Small intestine (tissue), 7 donors: ENCODE measurements at regions not wholly inside any gene's neighbourhood (a gene's known extent, or its start where the extent isn't known, plus 50 kb on each side); places are given as distances from the start of the nearest gene placed in this dataset.
A peak's percentile ranks its signal among the peaks of the same experiment; 100 is the strongest.

Experiments used
- DNase-seq, 2 donors: peaks; one replicate each; pipeline versions ENCODE4 v3.0.0 to v3.0.0-alpha.2; 2013
- FAIRE-seq: peaks from 2 replicates; lab custom pipeline; 2012; peaks lifted over from hg19 to GRCh38; lab: Jason Lieb, UNC
- H3K27ac ChIP-seq, 3 donors: one replicate each; pipeline ENCODE4 v1.5.1; 2013; ENCODE audit warnings: low read length in 2 of 3, mild to moderate bottlenecking in 2 of 3, control low read depth in 1 of 3, inconsistent platforms in 1 of 3, low read depth in 1 of 3, moderate library complexity in 1 of 3
- H3K27me3 ChIP-seq, 3 donors: one replicate each; pipeline ENCODE4 v1.6.1; 2013; ENCODE audit warnings: low read length in 3 of 3, inconsistent platforms in 1 of 3; ENCODE audit not compliant: control insufficient read depth in 3 of 3, insufficient read depth in 3 of 3
- H3K36me3 ChIP-seq, 3 donors: one replicate each; pipeline ENCODE4 v1.6.1; 2013; ENCODE audit warnings: low read length in 3 of 3, inconsistent platforms in 1 of 3, low read depth in 1 of 3, mild to moderate bottlenecking in 1 of 3, moderate library complexity in 1 of 3; ENCODE audit not compliant: control insufficient read depth in 3 of 3, insufficient read depth in 2 of 3
- H3K4me1 ChIP-seq, 3 donors: one replicate each; pipeline ENCODE4 v1.6.1; 2013; ENCODE audit warnings: low read length in 2 of 3, inconsistent platforms in 1 of 3, low read depth in 1 of 3, mild to moderate bottlenecking in 1 of 3, moderate library complexity in 1 of 3; ENCODE audit not compliant: control insufficient read depth in 3 of 3, insufficient read depth in 2 of 3
- H3K4me3 ChIP-seq, 3 donors: one replicate each; pipeline ENCODE4 v1.5.1; 2013; ENCODE audit warnings: low read length in 3 of 3, control low read depth in 1 of 3, inconsistent platforms in 1 of 3, low read depth in 1 of 3, mild to moderate bottlenecking in 1 of 3, moderate library complexity in 1 of 3
- H3K9me3 ChIP-seq, 2 donors: one replicate each; pipeline ENCODE4 v1.6.1; 2013; ENCODE audit warnings: low read depth in 1 of 2, low read length in 1 of 2; ENCODE audit not compliant: control insufficient read depth in 2 of 2, insufficient read depth in 1 of 2
- WGBS, 3 donors: extraction: QIAGEN DNeasy Blood & Tissue Kit; methylation state at CpG; one replicate each; pipeline ENCODE4 v1.1.7; 2013; 5-methylcytosine and 5-hydroxymethylcytosine counted together
- donor health status: healthy with polysubstance abuse.
- donor health status: control.
- donor health status: control.
- donor health status: Bipolar disorder and iron deficiency.
- donor health status: healthy.

DNA sequence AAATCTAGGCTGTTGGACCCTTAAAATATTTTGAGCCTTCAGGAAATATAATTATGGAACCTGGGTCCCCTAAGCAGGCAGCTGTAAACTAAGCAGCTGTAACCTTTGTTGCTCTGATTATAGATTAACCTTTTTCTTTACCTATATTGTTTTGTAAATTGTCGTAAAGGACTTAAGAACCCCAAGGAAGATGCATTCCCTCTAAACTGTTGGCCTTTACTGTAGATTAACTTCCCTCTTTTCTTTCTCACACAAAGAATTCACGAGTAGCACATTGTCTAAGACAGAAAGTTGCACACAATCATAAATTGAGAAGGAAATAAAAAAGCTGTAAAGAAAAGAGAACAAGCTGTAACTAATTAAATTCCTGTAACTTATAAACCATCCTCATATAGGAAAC is 877.3 kb downstream of the ROBO2 start:
- no peaks in the 10 kb centered on the region for H3K4me1 ChIP-seq
- no peaks in the 10 kb centered on the region for H3K36me3 ChIP-seq
- peaks cover 0 to 13% of the 10 kb centered on the region in 2 donors for H3K9me3 ChIP-seq
- DNase-seq (no peak), FAIRE-seq (no peak)
- no peaks in the 10 kb centered on the region for H3K27me3 ChIP-seq
- no peak overlapping the region for H3K27ac ChIP-seq
- WGBS, 3 donors: 45 to 69% (median 50%) methylated on average over 2 of the region's 2 CpGs
- no peak overlapping the region for H3K4me3 ChIP-seq

DNA sequence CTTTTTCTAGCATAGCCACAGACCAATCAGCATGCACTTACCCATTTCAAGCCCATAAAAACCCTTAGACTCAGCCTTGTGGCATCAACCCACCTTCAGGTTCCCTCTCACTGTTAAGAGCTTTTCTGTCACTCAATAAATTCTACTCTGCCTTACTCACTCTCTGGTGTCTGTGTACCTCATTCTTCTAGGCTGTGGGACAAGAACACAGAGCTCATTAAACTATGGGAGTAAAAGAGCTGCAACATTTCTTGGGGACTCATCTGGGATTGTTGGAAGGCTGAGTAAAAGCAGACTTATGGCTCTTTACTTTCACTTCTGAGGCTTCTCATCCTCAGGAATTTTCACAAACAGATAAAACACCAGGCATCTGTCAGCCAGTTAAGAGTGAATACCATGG is 879.3 kb downstream of the ROBO2 start:
- H3K27ac ChIP-seq: no peak overlapping the region
- peaks cover 0 to 13% of the 10 kb centered on the region in 2 donors for H3K9me3 ChIP-seq
- no peaks in the 10 kb centered on the region for H3K27me3 ChIP-seq
- no peak for FAIRE-seq
- no peak overlapping the region for H3K4me3 ChIP-seq
- no peaks in the 10 kb centered on the region for H3K4me1 ChIP-seq
- DNase-seq: no peak
- no peaks in the 10 kb centered on the region for H3K36me3 ChIP-seq

DNA sequence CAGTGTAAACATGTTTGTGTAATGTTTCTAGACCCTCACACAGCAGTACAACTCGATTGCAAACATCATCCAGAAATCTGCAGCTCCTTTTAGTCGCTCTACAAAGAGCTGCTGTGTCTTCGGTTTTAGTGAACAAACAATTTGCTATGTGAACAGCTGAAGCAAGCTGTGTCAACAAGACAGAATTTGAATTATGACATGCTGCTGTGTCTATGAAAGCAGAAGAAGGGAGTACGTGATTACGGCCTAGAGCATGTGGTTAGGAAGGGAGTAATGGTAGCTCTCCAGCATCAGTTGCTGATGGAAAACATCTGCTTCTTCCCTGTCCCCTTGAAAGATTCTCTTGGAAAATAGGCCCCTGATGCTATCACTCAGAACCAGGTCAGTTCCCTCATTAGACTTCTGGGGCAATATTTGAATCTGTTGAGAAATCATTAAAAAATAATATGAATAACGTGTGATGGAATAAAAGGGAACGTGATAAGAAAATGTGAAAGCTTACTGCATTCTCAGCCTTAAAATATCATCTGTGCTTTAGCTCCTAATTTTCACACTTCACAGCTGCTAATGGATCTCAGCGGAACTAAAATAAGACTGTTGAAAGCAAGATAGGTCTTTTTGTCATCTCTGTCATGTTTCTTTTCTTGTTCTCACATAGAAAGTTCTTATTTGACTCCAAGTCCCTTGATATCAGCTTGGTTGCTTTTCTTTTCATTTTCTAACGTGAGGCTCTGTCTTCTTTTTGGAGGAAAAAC is 891.5 kb downstream of the ROBO2 start:
- H3K4me3 ChIP-seq: no peak overlapping the region
- no peaks in the 10 kb centered on the region for H3K36me3 ChIP-seq
- H3K9me3 ChIP-seq: no peaks in the 10 kb centered on the region
- H3K4me1 ChIP-seq: no peaks in the 10 kb centered on the region
- no peak overlapping the region for H3K27ac ChIP-seq
- FAIRE-seq: no peak
- peak in 1 of 2 donors; percentile 28 for DNase-seq
- H3K27me3 ChIP-seq: no peaks in the 10 kb centered on the region
- 58 to 65% (median 64%) methylated on average over 9 of the region's 9 CpGs for WGBS, 3 donors

DNA sequence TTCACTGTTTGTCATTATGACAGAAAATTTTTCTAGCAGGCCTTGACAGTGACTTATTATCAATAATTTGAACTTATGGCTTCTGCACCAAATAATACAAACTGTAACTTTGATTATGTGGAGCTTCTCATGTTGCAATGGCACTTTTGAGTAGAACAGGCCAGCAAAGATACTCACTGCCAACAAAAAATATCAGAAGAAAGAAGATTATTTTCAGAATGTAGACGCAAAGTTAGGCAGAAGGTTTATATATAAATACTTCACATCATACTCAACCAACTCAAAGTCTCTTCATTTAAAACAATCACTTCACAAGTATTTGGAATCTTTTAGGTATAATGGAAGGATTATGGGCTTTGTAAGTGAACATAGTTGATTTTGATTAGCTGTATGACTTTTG is 893.0 kb downstream of the ROBO2 start:
- Histone ChIP-seq H3K9me3 (no peaks in the 10 kb centered on the region), H3K36me3 (no peaks in the 10 kb centered on the region), H3K4me1 (no peaks in the 10 kb centered on the region), H3K27ac (no peak overlapping the region), H3K27me3 (no peaks in the 10 kb centered on the region), H3K4me3 (no peak overlapping the region)
- DNase-seq (no peak), FAIRE-seq (no peak)
- 74 to 93% (median 88%) methylated on average over 1 of the region's 1 CpG for WGBS, 3 donors

DNA sequence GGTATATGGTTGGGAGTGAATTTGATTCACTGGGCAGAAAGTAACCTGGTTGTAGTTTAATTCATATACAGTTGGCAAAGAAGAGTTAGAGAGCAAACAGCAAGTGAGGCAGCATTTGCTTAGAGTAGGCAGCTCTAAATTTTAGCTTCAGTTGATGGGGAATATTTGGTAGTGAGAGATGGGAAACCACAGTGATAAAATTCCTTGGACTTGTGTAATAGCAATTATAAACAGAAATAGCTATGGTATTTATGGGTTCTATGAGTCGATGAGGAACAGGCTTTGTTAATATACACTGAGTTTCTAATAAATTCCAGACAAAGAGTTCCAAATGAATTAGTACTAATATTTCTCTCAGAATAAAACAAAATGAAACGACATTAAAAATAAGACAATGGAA is 894.0 kb downstream of the ROBO2 start:
- Histone ChIP-seq H3K36me3 (no peaks in the 10 kb centered on the region), H3K4me3 (no peak overlapping the region), H3K4me1 (no peaks in the 10 kb centered on the region), H3K27ac (no peak overlapping the region), H3K27me3 (no peaks in the 10 kb centered on the region), H3K9me3 (no peaks in the 10 kb centered on the region)
- FAIRE-seq: no peak
- no peak for DNase-seq
- 75 to 86% (median 84%) methylated on average over 2 of the region's 2 CpGs for WGBS, 3 donors

DNA sequence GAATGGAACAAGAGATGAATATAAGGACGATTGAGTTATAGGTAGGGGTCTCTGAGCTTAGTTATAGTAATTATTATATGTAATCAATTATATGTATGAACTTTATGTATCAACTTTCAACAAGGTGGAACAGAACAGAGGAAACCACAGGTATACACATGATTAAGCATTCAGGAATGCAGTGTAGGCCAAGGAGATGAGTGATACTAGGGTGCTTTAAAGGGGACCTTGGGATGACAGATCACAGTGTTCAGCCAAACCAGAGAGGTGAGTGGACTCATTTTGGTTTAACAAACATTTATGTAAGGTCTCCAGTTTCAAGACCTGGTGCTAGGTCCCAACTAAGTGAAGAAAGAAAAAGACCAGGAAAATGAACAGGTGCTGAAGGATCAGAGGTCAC is 895.5 kb downstream of the ROBO2 start:
- Histone ChIP-seq H3K36me3 (no peaks in the 10 kb centered on the region), H3K4me1 (no peaks in the 10 kb centered on the region), H3K27me3 (no peaks in the 10 kb centered on the region), H3K27ac (no peak overlapping the region), H3K4me3 (no peak overlapping the region), H3K9me3 (no peaks in the 10 kb centered on the region)
- FAIRE-seq: no peak
- 58 to 93% (median 80%) methylated on average over 1 of the region's 1 CpG for WGBS, 3 donors
- no peak for DNase-seq

DNA sequence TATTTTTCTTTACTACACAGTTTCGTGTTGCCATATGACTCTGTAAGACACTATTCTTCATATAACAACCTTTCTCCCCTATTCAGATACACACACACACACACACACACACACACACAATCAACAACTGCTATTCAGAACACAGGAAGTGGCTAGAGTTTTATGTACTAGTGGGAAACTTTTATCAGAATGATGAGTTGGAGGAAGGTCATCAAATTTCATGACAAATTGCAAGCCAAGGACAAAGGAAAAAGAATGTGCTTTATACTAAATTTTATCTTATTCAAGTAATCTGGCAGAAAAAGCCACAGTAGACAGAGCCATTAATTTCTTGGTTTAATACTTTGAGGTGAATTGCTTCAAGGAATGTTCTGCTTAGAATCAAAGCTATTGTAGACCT is 899.8 kb downstream of the ROBO2 start:
- DNase-seq: no peak
- FAIRE-seq: no peak
- Histone ChIP-seq H3K4me1 (no peaks in the 10 kb centered on the region), H3K9me3 (no peaks in the 10 kb centered on the region), H3K4me3 (no peak overlapping the region), H3K27ac (no peak overlapping the region), H3K36me3 (no peaks in the 10 kb centered on the region), H3K27me3 (no peaks in the 10 kb centered on the region)
- 55 to 63% (median 57%) methylated on average over 1 of the region's 1 CpG for WGBS, 3 donors

DNA sequence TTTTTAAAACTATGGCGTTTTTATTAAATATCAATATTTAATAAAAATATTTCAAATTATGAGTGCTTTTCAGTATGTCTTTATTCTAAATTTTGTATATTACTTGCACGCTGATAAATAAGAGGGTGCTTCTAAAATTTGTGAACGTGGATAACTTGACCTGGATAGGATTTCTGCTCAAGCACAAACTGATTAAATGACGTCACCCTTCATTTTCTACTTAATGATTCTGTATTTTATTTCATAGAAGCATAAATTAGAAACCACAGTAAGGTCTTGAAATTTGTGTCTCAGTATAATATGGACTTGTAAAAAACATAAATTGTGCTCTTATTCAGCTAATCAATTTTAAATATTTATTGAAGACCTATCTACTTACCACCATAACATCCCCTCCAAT is 903.7 kb downstream of the ROBO2 start:
- no peaks in the 10 kb centered on the region for H3K4me1 ChIP-seq
- no peaks in the 10 kb centered on the region for H3K9me3 ChIP-seq
- H3K36me3 ChIP-seq: no peaks in the 10 kb centered on the region
- no peak overlapping the region for H3K27ac ChIP-seq
- H3K4me3 ChIP-seq: no peak overlapping the region
- WGBS, 3 donors: 86 to 90% (median 86%) methylated on average over 4 of the region's 4 CpGs
- no peak for FAIRE-seq
- no peaks in the 10 kb centered on the region for H3K27me3 ChIP-seq
- DNase-seq: no peak

DNA sequence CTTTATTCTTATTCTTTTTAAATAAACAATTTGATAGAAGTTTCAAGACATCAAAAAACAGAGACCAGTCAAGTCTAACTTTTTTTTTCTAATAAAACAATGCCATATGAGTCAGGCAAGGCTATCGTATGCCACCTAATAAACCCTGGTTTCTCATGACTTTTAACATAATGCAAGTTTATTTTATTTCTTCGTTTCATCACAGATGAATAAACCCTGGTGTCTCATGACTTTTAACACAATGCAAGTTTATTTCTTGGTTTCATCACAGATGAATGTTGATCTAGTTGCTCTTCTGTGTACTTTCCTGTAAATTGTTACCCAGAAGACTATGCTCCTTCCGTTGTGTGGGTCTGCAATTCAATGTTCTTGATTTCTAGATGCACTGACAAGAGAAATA is 905.4 kb downstream of the ROBO2 start:
- Histone ChIP-seq H3K4me1 (no peaks in the 10 kb centered on the region), H3K27ac (no peak overlapping the region), H3K9me3 (no peaks in the 10 kb centered on the region), H3K36me3 (no peaks in the 10 kb centered on the region), H3K4me3 (no peak overlapping the region), H3K27me3 (no peaks in the 10 kb centered on the region)
- WGBS, 3 donors: 61 to 80% (median 68%) methylated on average over 3 of the region's 3 CpGs
- FAIRE-seq (no peak), DNase-seq (no peak)
